HL-60 (cell line): ENCODE measurements at regions not wholly inside any gene's neighbourhood (a gene's known extent, or its start where the extent isn't known, plus 50 kb on each side); places are given as distances from the start of the nearest gene placed in this dataset.

ENCODE experiments used
- DNase-seq, 2 experiments: peaks; one replicate each; pipeline ENCODE4 v3.0.0-alpha.2; 2010 to 2020; ENCODE audit warnings: low read depth in 1 of 2, low spot score in 1 of 2
- H3K27ac ChIP-seq: fragments of 250-450 bp; sonication (Bioruptor Pico); replicated peaks from 2 replicates; pipeline ENCODE4 v1.5.1; 2020; ENCODE audit warnings: mild to moderate bottlenecking, moderate library complexity
- H3K27me3 ChIP-seq: fragments of 250-450 bp; sonication (Bioruptor Pico); 2 replicates; pipeline ENCODE4 v1.5.1; 2021; ENCODE audit warnings: mild to moderate bottlenecking, moderate library complexity; ENCODE audit not compliant: insufficient read depth, poor library complexity, severe bottlenecking
- H3K4me3 ChIP-seq: replicated peaks from 2 replicates; pipeline ENCODE4 v1.5.1; 2011; ENCODE audit warnings: mild to moderate bottlenecking, control low read depth, low read length; ENCODE audit not compliant: insufficient read depth
- GABPA ChIP-seq: IDR thresholded peaks from 2 replicates; pipeline ENCODE4 v1.6.1; 2012; ENCODE audit warnings: low read depth
- POLR2AphosphoS5 ChIP-seq: IDR thresholded peaks from 2 replicates; pipeline ENCODE4 v1.6.1; 2012; ENCODE audit warnings: low read depth
- REST ChIP-seq: IDR thresholded peaks from 2 replicates; pipeline ENCODE4 v1.6.1; 2012; ENCODE audit warnings: low read depth; ENCODE audit not compliant: insufficient replicate concordance
- SPI1 ChIP-seq: IDR thresholded peaks from 2 replicates; pipeline ENCODE4 v1.6.1; 2012; ENCODE audit warnings: low read depth, mild to moderate bottlenecking, borderline replicate concordance
- TF ChIP-seq, protein P1 (sequence below): IDR thresholded peaks from one replicate; pipeline ENCODE4 v1.5.1; 2011; ENCODE audit warnings: low read length, control low read depth, inconsistent platforms; ENCODE audit not compliant: insufficient read depth

- Histone ChIP-seq H3K4me3 (no peak overlapping the region), H3K27me3 (no peaks in the 10 kb centered on the region), H3K27ac (no peak overlapping the region)
- DNase-seq = no peak
- TF ChIP-seq REST = no peak
- TF ChIP-seq, protein P1, sequence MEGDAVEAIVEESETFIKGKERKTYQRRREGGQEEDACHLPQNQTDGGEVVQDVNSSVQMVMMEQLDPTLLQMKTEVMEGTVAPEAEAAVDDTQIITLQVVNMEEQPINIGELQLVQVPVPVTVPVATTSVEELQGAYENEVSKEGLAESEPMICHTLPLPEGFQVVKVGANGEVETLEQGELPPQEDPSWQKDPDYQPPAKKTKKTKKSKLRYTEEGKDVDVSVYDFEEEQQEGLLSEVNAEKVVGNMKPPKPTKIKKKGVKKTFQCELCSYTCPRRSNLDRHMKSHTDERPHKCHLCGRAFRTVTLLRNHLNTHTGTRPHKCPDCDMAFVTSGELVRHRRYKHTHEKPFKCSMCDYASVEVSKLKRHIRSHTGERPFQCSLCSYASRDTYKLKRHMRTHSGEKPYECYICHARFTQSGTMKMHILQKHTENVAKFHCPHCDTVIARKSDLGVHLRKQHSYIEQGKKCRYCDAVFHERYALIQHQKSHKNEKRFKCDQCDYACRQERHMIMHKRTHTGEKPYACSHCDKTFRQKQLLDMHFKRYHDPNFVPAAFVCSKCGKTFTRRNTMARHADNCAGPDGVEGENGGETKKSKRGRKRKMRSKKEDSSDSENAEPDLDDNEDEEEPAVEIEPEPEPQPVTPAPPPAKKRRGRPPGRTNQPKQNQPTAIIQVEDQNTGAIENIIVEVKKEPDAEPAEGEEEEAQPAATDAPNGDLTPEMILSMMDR = no peak
- TF ChIP-seq POLR2AphosphoS5 = no peak
- TF ChIP-seq GABPA = no peak
- no peak for TF ChIP-seq SPI1
These were observed 209.5 kb upstream of the CPEB2 start for GRCh38 chr4:14792702-14793227.

GRCh38 chr4:14800977-14801376, 201.3 kb upstream of the CPEB2 start:
- no peaks in the 10 kb centered on the region for H3K27me3 ChIP-seq
- H3K4me3 ChIP-seq = no peak overlapping the region
- H3K27ac ChIP-seq = no peak overlapping the region
- TF ChIP-seq POLR2AphosphoS5 (no peak), GABPA (no peak), REST (no peak), SPI1 (no peak)
- TF ChIP-seq, protein P1 = no peak
- no peak for DNase-seq

DNA sequence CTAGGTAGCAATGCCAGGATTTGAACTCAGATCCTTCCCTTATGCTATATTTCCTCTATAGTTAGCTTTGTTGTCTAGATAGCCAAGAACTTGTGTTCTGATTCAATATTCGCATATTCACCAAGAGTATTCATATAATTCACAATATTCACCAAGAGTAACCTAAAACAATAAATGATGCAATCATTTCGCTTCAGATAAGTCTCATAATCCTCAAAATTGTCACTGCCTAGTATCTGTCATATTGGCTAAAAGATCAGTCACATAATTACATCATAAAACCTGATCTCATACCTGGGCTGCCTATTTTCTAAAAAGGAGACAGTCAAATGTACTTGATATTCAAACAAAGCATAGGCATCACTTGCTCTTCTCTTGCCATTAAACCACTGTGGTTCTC, 199.7 kb upstream of the CPEB2 start:
- no peak for DNase-seq
- Histone ChIP-seq H3K27ac (no peak overlapping the region), H3K27me3 (no peaks in the 10 kb centered on the region), H3K4me3 (no peak overlapping the region)
- TF ChIP-seq GABPA (no peak), REST (no peak), SPI1 (no peak), POLR2AphosphoS5 (no peak)
- TF ChIP-seq, protein P1 = no peak
